Eye (tissue), 1 donor: ENCODE measurements at regions not wholly inside any gene's neighbourhood (a gene's known extent, or its start where the extent isn't known, plus 50 kb on each side); places are given as distances from the start of the nearest gene placed in this dataset.

Source experiments
- DNase-seq: peaks from one replicate; pipeline ENCODE4 v3.0.0-alpha.2; 2015

DNA sequence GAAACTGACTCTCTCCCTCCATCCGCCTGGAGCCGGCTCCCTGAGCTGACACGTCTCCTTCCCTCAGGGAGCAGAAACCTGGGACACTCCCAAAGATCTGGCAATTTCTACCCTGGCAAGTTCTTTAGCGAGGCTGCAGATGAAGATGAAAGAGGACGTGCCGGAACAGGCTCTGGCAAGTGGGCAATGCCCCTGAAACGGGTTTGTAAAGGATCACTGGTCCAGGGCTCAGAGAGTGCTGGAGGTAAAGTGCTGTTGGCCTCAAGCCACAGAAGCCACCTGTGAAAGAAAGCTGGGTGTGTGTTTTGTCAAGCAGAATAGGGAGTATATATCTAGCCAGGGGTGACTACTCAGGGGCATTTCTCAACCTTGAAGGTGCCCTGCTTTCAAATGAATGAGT, 131.4 kb upstream of the ATP6AP2 start:
- no peak for DNase-seq

GRCh38 chrX:40448793-40449192, 132.0 kb upstream of the ATP6AP2 start:
- no peak for DNase-seq

DNA sequence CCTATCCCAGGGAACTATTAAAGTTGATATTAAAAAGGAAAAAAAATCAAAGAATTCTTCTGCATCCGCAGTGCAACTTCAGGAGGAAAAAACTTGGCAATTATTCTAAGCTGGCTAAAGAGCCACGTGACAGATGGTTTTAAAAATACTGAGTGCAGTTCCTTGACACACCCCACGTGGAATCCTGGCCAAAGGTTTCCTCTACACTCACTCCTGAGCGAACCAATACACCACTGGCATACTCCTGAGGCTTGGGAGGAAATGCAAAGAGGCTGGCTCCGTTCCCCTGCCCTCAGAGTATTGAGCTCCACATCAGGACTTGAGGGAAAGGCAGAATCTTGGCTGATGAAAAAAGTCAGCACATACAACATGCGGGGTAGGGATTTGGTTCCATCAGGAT, 133.8 kb upstream of the ATP6AP2 start:
- DNase-seq: no peak

DNA sequence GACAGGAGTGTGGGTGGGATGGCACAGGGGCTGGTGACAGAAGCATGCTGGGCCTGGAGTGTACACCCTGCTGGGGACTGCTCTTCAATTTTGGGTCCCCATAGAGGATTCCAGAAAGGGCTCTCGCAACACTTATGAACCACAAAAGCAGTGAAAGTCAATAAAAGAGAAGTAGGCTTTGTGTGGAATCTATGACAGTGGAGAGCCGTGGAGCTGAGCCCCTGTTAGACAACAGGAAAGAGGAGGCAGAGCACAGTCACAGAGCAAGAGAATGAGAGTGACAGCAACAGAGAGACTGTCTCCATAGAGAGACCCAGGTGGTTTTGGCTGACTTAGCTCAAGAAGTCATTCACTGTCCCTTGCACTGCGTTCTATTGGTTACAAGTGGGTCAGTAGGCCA, 135.1 kb upstream of the ATP6AP2 start:
- no peak for DNase-seq

DNA sequence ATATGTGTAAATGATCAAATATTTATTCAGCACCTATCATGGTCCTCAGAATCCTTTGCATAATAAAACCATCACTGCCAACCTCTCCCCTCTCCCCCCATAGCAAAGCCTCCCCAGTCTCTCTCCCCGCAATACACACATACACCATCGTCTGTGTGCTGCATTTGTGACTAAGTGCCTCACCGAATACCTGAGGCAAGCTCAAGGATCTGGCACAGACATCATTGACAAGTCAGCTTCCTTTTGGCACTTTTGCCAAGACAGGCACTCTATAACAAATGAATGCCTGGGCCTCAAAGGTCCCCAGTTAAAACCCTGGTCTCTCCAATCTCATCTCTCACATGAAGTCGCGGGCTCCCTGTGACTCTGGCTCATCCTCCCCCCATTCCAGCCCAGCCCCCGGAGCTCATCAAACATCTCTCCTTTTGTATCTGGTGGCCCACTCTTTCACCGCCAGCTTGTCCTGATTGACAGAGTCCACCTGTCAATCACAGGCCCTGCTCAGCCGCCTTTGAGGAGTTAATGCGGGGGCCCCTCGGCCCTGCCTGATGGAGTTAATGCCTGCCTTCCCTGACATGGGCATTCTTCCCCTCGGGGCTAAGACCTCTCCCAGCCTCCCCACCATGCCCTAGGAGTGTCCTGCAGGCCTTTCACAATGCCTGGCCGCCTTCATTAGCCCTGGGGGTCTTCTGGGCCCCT, 135.8 kb upstream of the ATP6AP2 start:
- peak; percentile 65 for DNase-seq

- no peak for DNase-seq
These were observed 136.6 kb upstream of the ATP6AP2 start for GRCh38 chrX:40444133-40444532.

- DNase-seq: no peak
These were observed 139.9 kb upstream of the ATP6AP2 start for GRCh38 chrX:40440866-40441265.

GRCh38 chrX:40439625-40440532, 140.9 kb upstream of the ATP6AP2 start:
- no peak for DNase-seq

- no peak for DNase-seq
These were observed 143.4 kb upstream of the ATP6AP2 start for GRCh38 chrX:40437348-40437747.

GRCh38 chrX:40434947-40435346, 145.8 kb upstream of the ATP6AP2 start:
- peak; percentile 85 for DNase-seq

- no peak for DNase-seq
These were observed 146.3 kb upstream of the ATP6AP2 start for GRCh38 chrX:40434443-40434842.

- no peak for DNase-seq
These were observed 147.6 kb upstream of the ATP6AP2 start for GRCh38 chrX:40433160-40433559.

GRCh38 chrX:40424259-40424658, 156.5 kb upstream of the ATP6AP2 start:
- no peak for DNase-seq

GRCh38 chrX:40423299-40423698, 157.5 kb upstream of the ATP6AP2 start:
- DNase-seq: peak; percentile 61

GRCh38 chrX:40422021-40422420, 158.7 kb upstream of the ATP6AP2 start:
- no peak for DNase-seq

DNA sequence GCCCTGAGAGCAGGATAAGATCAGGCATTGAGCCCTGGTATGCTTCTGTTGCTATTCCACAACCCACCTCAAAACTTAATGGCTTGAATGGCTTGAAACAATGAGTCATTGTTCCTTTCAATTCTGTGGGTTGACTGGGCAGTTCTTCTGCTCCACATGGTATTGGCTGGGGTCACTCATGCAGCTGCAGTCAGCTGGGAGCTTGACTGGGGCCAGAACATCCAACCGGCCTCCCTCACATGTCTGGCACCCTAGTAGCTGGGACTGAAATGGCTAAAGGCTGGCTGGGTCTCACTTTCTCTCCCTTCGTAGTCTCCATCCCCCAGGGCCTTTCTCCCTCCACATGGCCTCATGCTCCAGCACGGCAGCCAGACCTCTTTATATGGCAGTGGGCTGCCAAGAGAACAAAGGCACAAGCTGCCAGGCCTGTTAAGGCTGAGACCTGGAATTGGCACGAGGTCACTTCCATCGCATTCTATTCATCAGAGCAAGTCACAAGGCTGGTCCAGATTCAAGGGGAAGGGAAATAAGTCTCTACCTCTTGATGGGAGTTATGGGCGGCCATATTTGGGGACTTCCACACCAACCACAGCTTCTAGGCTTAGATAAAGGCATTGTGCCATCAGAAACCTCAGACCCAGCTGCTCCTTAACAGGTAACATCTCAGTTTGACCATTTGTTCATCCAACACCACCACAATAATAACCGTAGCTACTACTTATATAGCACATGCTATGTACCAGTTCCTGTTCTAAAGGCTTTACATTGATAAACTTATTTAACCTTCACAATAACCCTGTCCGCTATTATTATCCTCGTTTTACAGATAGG, 159.7 kb upstream of the ATP6AP2 start:
- DNase-seq: peak; percentile 55

GRCh38 chrX:40418813-40419195, 162.0 kb upstream of the ATP6AP2 start:
- no peak for DNase-seq

DNA sequence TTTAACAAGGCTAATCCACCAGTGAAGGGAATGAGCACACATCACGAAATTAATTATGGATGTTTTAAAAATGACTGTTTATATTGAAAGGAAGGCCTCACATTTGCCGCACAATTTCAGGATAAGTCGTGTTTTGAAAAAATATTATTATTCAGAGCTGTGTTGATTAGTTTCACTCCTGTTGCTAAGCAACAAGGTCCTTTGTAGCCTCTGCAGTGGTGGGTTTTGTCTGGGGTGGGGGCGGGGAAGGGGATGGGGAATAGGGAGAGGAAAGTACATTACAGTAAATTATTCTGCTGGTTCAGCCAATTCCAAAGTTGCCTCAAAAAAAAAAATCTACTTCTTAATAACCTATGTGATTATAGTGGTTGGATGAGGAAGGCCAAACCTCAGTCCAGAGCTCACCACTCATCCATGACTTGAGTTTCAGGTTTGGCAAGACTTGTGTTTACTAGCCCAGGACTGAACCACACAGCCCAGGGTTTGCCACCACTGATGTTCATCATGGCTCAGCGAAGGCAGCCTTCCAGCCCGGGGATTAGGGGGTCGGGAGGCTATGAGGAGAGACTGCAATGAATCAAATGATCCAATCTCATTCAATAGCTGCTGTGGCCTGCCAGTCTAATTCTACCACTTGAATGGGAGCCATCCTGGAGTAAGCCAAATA, 162.5 kb upstream of the ATP6AP2 start:
- no peak for DNase-seq

DNA sequence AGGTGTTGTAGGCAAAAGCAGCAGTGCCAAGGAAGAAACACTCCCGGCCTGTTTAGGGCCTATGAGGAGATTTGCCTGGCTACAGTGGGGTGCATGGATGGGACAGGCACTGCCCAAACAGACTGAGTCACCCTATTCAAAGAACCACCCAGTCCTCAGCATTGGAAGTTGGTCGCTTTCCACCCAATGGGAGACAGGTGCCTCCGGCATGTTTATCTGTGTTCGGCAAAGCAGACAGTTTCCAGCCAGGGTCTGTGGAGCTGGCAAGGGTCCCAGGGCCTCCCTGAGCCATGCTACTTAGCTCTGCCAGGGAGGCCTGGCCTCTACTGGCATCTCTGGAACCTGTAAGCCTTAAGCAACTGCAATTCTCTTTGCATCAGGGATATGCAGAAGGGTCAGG, 165.1 kb upstream of the ATP6AP2 start:
- no peak for DNase-seq

- DNase-seq: no peak
These were observed 166.4 kb upstream of the ATP6AP2 start for GRCh38 chrX:40414335-40414734.

DNA sequence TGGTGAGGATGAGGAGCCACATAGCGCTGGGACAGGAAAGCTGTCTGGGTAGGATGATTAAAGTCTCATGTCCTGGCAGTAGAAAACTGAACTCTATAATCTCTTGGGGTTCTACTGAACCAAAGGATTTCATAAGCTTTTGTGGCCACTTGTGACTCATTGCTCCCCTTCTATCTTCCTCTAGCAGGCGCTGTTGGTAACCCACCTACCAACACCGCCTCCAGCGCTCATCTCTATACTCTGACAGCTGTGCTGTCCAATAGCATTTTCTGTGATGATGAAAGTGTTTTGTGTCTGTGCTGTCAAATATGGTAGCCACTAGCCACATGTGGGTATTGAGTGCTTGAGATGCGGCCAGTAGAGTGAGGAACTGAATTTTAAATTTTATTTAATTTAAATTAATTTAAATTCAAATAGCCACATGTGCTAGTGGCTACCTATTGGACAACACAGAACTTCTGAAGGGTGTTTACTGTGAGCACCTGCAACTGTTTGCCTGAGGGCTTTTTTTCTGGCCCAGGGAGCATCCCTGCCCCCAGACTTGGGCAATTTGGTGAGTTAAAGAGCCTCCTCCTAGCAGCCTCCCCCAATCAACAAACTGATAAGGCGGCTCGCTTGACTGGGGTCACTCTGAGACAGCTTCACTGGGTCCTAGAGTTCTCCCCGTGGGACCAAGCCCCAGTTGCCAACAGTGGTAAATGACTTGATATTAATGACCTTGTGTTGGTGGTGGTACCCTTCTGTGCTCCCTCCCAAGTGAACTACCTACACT, 169.2 kb upstream of the ATP6AP2 start:
- no peak for DNase-seq

DNA sequence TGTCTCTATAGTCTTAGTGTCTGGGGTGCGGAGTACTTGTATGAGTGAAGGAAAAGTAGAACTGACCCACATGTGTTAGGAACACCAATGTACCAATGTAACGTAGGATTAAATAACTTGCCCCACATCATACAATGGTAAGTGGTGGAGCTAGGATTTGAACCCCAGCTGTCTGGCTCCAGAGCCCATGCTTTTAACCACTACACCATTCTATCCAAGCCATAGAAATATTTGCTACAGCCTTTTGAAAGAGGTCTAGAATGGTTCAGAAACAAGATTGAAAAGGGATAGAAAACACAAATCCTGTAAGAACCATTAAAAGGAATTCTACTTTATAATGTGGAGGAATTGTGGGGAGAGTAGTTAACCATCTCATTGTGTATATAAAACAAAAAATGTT, 169.9 kb upstream of the ATP6AP2 start:
- no peak for DNase-seq
